Stomach smooth muscle (tissue), 2 donors: ENCODE measurements at regions not wholly inside any gene's neighbourhood (a gene's known extent, or its start where the extent isn't known, plus 50 kb on each side); places are given as distances from the start of the nearest gene placed in this dataset.

ENCODE experiments used
- H3K27ac ChIP-seq: one replicate; pipeline ENCODE4 v1.7.0; 2013; ENCODE audit warnings: mild to moderate bottlenecking, low read length, inconsistent platforms
- H3K27me3 ChIP-seq, 2 donors: one replicate each; pipeline ENCODE4 v1.7.0; 2013; ENCODE audit warnings: low read length in 2 of 2; ENCODE audit not compliant: insufficient read depth in 2 of 2, control insufficient read depth in 1 of 2
- H3K36me3 ChIP-seq, 2 donors: one replicate each; pipeline ENCODE4 v1.7.0; 2013; ENCODE audit warnings: low read length in 2 of 2; ENCODE audit not compliant: control insufficient read depth in 2 of 2, insufficient read depth in 2 of 2
- H3K4me1 ChIP-seq: one replicate; pipeline ENCODE4 v1.7.0; 2013; ENCODE audit warnings: low read length; ENCODE audit not compliant: control insufficient read depth, insufficient read depth
- H3K4me3 ChIP-seq, 2 donors: one replicate each; pipeline ENCODE4 v1.7.0; 2013; ENCODE audit warnings: low read length in 2 of 2
- H3K9ac ChIP-seq, 2 donors: one replicate each; pipeline ENCODE4 v1.7.0; 2013; ENCODE audit warnings: low read length in 2 of 2, mild to moderate bottlenecking in 1 of 2
- H3K9me3 ChIP-seq, 2 donors: one replicate each; pipeline ENCODE4 v1.7.0; 2013; ENCODE audit warnings: low read length in 2 of 2; ENCODE audit not compliant: control insufficient read depth in 2 of 2
- donor health status: healthy.
- donor health status: Pancreatic carcinoma.

- Histone ChIP-seq H3K36me3 (no peaks in the 10 kb centered on the region), H3K9me3 (no peaks in the 10 kb centered on the region), H3K4me1 (peaks cover 18% of the 10 kb centered on the region), H3K4me3 (no peak overlapping the region), H3K9ac (no peak overlapping the region), H3K27me3 (no peaks in the 10 kb centered on the region), H3K27ac (no peak overlapping the region)
Measured at GRCh38 chr10:3857318-3857717, 72.3 kb upstream of the KLF6 start.

- Histone ChIP-seq H3K36me3 (no peaks in the 10 kb centered on the region), H3K27me3 (no peaks in the 10 kb centered on the region), H3K9ac (no peak overlapping the region), H3K4me3 (no peak overlapping the region), H3K4me1 (peaks cover 18% of the 10 kb centered on the region), H3K27ac (no peak overlapping the region), H3K9me3 (no peaks in the 10 kb centered on the region)
Measured at GRCh38 chr10:3856593-3856992, 71.6 kb upstream of the KLF6 start.

DNA sequence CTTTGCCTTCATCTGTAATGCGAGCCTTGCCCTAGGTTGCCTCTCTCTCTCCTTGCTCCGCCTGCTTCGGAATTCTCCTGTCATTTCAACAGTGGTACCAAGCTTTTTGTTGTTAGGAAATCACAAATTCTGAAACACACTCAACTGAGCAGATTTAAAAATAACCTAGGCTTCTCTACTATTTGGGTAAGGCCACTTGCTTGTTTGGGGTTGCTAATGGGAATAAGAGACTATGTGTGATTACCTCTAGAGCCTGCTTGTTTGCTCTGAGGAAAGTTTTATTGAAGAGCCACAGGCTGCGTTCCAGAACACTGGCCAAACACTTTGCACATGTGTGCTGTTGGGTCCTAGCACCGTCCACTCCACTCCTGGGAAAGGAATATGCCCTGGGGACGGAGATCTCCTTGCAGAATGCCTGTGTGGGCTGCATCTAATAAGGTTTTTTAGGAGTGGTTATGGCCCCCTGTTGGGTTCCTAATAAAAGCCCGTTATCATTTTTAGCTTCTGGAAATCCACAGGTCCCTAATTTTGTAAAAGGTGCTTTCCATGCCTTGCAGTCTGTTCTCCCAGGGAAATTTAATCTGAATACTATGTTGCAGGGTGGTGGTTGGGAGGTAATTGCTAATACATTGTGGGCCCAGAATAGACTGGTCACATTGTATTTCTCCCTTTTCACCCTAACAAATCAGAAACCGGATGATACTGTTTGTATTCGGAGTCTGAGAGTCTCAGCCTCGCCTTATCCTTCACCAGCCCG lies 68.7 kb upstream of the KLF6 start:
- peaks cover 18% of the 10 kb centered on the region for H3K4me1 ChIP-seq
- H3K27ac ChIP-seq: peak overlapping the region; percentile 84
- H3K4me3 ChIP-seq: peak overlapping the region; percentile 5 to 49
- no peaks in the 10 kb centered on the region for H3K27me3 ChIP-seq
- H3K9ac ChIP-seq: peak overlapping the region; percentile 58 to 59
- no peaks in the 10 kb centered on the region for H3K36me3 ChIP-seq
- no peaks in the 10 kb centered on the region for H3K9me3 ChIP-seq

DNA sequence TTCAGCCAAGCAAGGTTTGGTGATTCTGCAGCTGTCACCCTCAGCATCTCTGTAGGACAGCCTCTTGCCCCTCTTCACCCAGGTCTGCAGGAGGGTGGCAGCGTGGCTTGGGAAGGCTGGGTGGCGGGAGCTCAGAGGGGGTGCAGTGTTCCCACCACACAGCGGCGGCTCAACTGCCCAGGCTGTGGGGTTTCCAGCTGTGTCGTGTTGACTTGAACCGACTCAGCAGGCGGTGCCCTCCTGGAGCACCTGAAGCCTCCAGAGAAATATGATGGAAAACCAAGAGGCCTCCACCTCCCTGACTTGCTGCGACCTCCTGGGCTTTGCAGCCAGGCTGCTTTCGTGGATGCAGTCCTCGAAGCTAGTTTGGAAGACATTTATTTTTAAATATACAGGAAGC lies 68.0 kb upstream of the KLF6 start:
- H3K27me3 ChIP-seq: no peaks in the 10 kb centered on the region
- peak overlapping the region; percentile 58 to 59 for H3K9ac ChIP-seq
- peak overlapping the region; percentile 84 for H3K27ac ChIP-seq
- no peaks in the 10 kb centered on the region for H3K9me3 ChIP-seq
- no peaks in the 10 kb centered on the region for H3K36me3 ChIP-seq
- H3K4me3 ChIP-seq: peak overlapping the region; percentile 5 to 40
- H3K4me1 ChIP-seq: peaks cover 18% of the 10 kb centered on the region

- Histone ChIP-seq H3K36me3 (no peaks in the 10 kb centered on the region), H3K9ac (peak overlapping the region; percentile 45 to 58), H3K4me3 (no peak overlapping the region), H3K9me3 (no peaks in the 10 kb centered on the region), H3K27ac (peak overlapping the region; percentile 84), H3K27me3 (no peaks in the 10 kb centered on the region), H3K4me1 (peaks cover 18% of the 10 kb centered on the region)
Measured at GRCh38 chr10:3852147-3852904, 67.3 kb upstream of the KLF6 start.

- H3K4me3 ChIP-seq: no peak overlapping the region
- peak overlapping the region in 1 of 2 donors; percentile 45 for H3K9ac ChIP-seq
- H3K27me3 ChIP-seq: no peaks in the 10 kb centered on the region
- no peaks in the 10 kb centered on the region for H3K36me3 ChIP-seq
- no peaks in the 10 kb centered on the region for H3K9me3 ChIP-seq
- peak overlapping the region; percentile 84 for H3K27ac ChIP-seq
- H3K4me1 ChIP-seq: peaks cover 18% of the 10 kb centered on the region
Measured at GRCh38 chr10:3850999-3851937, 66.3 kb upstream of the KLF6 start.

- no peaks in the 10 kb centered on the region for H3K9me3 ChIP-seq
- no peaks in the 10 kb centered on the region for H3K27me3 ChIP-seq
- H3K27ac ChIP-seq: no peak overlapping the region
- H3K4me3 ChIP-seq: no peak overlapping the region
- H3K9ac ChIP-seq: no peak overlapping the region
- no peaks in the 10 kb centered on the region for H3K36me3 ChIP-seq
- H3K4me1 ChIP-seq: peaks cover 14% of the 10 kb centered on the region
Measured at GRCh38 chr10:3848775-3849635, 64.0 kb upstream of the KLF6 start.

DNA sequence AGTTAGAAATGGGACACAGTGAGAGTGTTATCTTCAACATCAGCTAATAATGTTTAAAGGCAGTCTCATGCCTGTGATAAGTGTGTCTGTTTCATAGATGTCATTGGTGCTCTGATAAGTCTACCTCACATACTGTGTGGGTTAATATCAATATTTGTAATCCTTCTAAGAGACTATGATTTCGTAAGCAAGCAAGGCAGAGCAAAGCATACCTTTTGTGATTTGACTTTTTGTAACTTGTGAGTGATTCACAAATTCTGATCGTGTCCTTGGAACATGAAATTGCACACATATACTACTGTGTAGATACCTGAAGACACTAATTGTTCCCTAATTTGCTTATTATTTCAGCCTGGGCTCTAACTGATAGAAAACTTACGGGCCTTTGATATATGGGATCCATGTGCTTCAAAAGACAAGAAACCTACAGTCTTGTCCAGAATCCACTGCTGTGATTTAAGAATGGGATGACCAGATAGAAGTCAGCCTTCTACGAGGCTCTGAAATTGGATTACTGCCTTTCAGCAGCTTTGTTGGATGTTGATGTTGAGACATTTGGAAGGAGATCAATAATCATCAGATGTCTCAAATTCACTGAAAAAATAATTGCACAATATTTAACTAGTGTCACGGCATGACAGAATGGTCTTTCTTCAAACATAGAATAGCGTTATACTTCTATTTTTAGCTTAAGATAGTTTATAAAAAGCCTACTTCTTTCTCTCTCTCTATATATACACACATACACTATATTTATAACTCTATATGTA lies 63.2 kb upstream of the KLF6 start:
- Histone ChIP-seq H3K27ac (no peak overlapping the region), H3K9me3 (no peaks in the 10 kb centered on the region), H3K9ac (no peak overlapping the region), H3K4me1 (peaks cover 6% of the 10 kb centered on the region), H3K27me3 (no peaks in the 10 kb centered on the region), H3K4me3 (no peak overlapping the region), H3K36me3 (no peaks in the 10 kb centered on the region)

GRCh38 chr10:3846736-3847135 lies 61.7 kb upstream of the KLF6 start:
- no peaks in the 10 kb centered on the region for H3K4me1 ChIP-seq
- H3K9me3 ChIP-seq: no peaks in the 10 kb centered on the region
- H3K36me3 ChIP-seq: no peaks in the 10 kb centered on the region

More at GRCh38 chr10:3846736-3847135, 61.7 kb upstream of the KLF6 start:
- no peaks in the 10 kb centered on the region for H3K27me3 ChIP-seq
- H3K9ac ChIP-seq: no peak overlapping the region
- no peak overlapping the region for H3K4me3 ChIP-seq
- H3K27ac ChIP-seq: no peak overlapping the region
